ENCODE measurements at regions not wholly inside any gene's neighbourhood (a gene's known extent, or its start where the extent isn't known, plus 50 kb on each side); places are given as distances from the start of the nearest gene placed in this dataset.

DNA sequence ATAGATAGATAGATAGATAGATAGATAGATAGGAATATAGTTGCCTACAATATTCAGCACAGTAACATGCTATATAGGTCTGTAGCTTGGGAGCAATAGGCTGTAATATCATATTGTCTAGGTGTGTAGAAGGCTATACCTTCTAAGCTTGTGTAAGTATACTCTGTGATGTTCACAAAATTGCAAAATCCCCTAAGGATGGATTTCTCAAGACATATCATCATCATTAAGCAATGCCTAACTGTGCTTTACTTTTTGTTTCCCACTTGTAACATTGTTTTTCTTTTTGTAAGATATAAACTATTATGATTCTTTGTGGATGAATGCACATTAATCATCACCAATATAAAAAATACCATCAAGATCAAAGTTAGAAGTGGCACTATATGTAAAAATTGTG lies 1905.6 kb downstream of the NCAM2 start:
- peaks cover 3% of the 10 kb centered on the region for H3K9me3 Mint-ChIP-seq (ENCODE audit: low read depth, unreplicated experiment)
- H3K36me3 Mint-ChIP-seq (ENCODE audit: insufficient read depth, unreplicated experiment), result no peaks in the 10 kb centered on the region
- BruUV-seq (replicated peaks), result no TSS peak
- H3K27me3 Mint-ChIP-seq (ENCODE audit: unreplicated experiment), result no peaks in the 10 kb centered on the region
- TF ChIP-seq, protein P1, sequence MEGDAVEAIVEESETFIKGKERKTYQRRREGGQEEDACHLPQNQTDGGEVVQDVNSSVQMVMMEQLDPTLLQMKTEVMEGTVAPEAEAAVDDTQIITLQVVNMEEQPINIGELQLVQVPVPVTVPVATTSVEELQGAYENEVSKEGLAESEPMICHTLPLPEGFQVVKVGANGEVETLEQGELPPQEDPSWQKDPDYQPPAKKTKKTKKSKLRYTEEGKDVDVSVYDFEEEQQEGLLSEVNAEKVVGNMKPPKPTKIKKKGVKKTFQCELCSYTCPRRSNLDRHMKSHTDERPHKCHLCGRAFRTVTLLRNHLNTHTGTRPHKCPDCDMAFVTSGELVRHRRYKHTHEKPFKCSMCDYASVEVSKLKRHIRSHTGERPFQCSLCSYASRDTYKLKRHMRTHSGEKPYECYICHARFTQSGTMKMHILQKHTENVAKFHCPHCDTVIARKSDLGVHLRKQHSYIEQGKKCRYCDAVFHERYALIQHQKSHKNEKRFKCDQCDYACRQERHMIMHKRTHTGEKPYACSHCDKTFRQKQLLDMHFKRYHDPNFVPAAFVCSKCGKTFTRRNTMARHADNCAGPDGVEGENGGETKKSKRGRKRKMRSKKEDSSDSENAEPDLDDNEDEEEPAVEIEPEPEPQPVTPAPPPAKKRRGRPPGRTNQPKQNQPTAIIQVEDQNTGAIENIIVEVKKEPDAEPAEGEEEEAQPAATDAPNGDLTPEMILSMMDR (IDR thresholded peaks at IDR 0.05; ENCODE audit: unreplicated experiment), result no peak
- intact Hi-C loops (cut with micrococcal nuclease; ENCODE audit: unreplicated experiment), result no loop called here
- CTCF ChIA-PET, result no interaction called here
- H3K4me3 Mint-ChIP-seq (ENCODE audit: low read depth, unreplicated experiment), result no peak overlapping the region
- no peak for DNase-seq
- H3K4me1 Mint-ChIP-seq (ENCODE audit: low read depth, unreplicated experiment), result no peaks in the 10 kb centered on the region
- no peak overlapping the region for H3K27ac Mint-ChIP-seq (ENCODE audit: unreplicated experiment)

GRCh38 chr21:22904385-22904784 lies 1906.2 kb downstream of the NCAM2 start:
- no peak for DNase-seq
- Mint-ChIP-seq H3K27me3 (ENCODE audit: unreplicated experiment) (no peaks in the 10 kb centered on the region), H3K4me3 (ENCODE audit: low read depth, unreplicated experiment) (no peak overlapping the region), H3K27ac (ENCODE audit: unreplicated experiment) (no peak overlapping the region), H3K9me3 (ENCODE audit: low read depth, unreplicated experiment) (peaks cover 3% of the 10 kb centered on the region), H3K4me1 (ENCODE audit: low read depth, unreplicated experiment) (no peaks in the 10 kb centered on the region), H3K36me3 (ENCODE audit: insufficient read depth, unreplicated experiment) (no peaks in the 10 kb centered on the region)
- no TSS peak for BruUV-seq (replicated peaks)
- CTCF ChIA-PET, result no interaction called here
- TF ChIP-seq, protein P1 (IDR thresholded peaks at IDR 0.05; ENCODE audit: unreplicated experiment), result no peak
- intact Hi-C loops (cut with micrococcal nuclease; ENCODE audit: unreplicated experiment), result no loop called here

GRCh38 chr21:22925032-22925431 lies 1926.8 kb downstream of the NCAM2 start:
- CTCF ChIA-PET, result no interaction called here
- no peak for DNase-seq
- H3K27me3 Mint-ChIP-seq (ENCODE audit: unreplicated experiment), result no peaks in the 10 kb centered on the region
- no peaks in the 10 kb centered on the region for H3K36me3 Mint-ChIP-seq (ENCODE audit: insufficient read depth, unreplicated experiment)
- peaks cover 6% of the 10 kb centered on the region for H3K9me3 Mint-ChIP-seq (ENCODE audit: low read depth, unreplicated experiment)
- intact Hi-C loops (cut with micrococcal nuclease; ENCODE audit: unreplicated experiment), result no loop called here
- H3K4me1 Mint-ChIP-seq (ENCODE audit: low read depth, unreplicated experiment), result no peaks in the 10 kb centered on the region
- H3K27ac Mint-ChIP-seq (ENCODE audit: unreplicated experiment), result no peak overlapping the region
- BruUV-seq (replicated peaks), result no TSS peak
- H3K4me3 Mint-ChIP-seq (ENCODE audit: low read depth, unreplicated experiment), result no peak overlapping the region
- TF ChIP-seq, protein P1 (IDR thresholded peaks at IDR 0.05; ENCODE audit: unreplicated experiment), result no peak

DNA sequence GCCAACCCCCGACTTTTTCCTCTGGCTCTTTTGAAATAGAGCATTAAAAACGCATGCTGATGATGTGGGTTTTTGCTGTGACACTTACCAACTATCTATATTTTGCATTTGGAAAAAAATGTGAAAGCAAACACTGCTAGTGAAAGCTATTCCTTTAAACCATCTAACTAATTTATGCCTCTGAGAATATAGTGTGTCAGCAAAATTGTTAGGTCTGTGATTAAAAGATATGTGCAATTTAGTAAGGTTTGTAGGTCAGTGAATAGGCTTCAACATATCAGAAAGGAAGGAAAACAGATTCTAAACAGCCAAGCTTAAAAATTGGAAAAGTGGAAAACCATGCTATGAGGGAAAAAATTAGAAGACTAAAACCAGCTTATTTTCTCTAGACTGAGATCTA lies 1929.3 kb downstream of the NCAM2 start:
- TF ChIP-seq, protein P1 (IDR thresholded peaks at IDR 0.05; ENCODE audit: unreplicated experiment), result no peak
- Mint-ChIP-seq H3K27ac (ENCODE audit: unreplicated experiment) (no peak overlapping the region), H3K9me3 (ENCODE audit: low read depth, unreplicated experiment) (peaks cover 5% of the 10 kb centered on the region), H3K36me3 (ENCODE audit: insufficient read depth, unreplicated experiment) (no peaks in the 10 kb centered on the region), H3K4me3 (ENCODE audit: low read depth, unreplicated experiment) (no peak overlapping the region), H3K4me1 (ENCODE audit: low read depth, unreplicated experiment) (no peaks in the 10 kb centered on the region), H3K27me3 (ENCODE audit: unreplicated experiment) (no peaks in the 10 kb centered on the region)
- DNase-seq, result no peak
- intact Hi-C loops (cut with micrococcal nuclease; ENCODE audit: unreplicated experiment), result no loop called here
- CTCF ChIA-PET, result no interaction called here
- no TSS peak for BruUV-seq (replicated peaks)

Data from Calu3 (cell line).